Mesendoderm (in vitro differentiated cells): ENCODE measurements at regions not wholly inside any gene's neighbourhood (a gene's known extent, or its start where the extent isn't known, plus 50 kb on each side); places are given as distances from the start of the nearest gene placed in this dataset.
A peak's percentile ranks its signal among the peaks of the same experiment; 100 is the strongest.

ENCODE experiments used
- DNase-seq: peaks from one replicate; pipeline ENCODE4 v3.0.0; 2013
- H2AK5ac ChIP-seq: 2 replicates; pipeline ENCODE4 v1.6.1; 2013; ENCODE audit warnings: low read length, inconsistent platforms
- H2BK120ac ChIP-seq: 2 replicates; pipeline ENCODE4 v1.6.1; 2013; ENCODE audit warnings: low read depth, mild to moderate bottlenecking, low read length, moderate library complexity, mixed read lengths
- H2BK15ac ChIP-seq: replicated peaks from 2 replicates; pipeline ENCODE4 v1.6.1; 2013; ENCODE audit warnings: low read depth, mild to moderate bottlenecking, moderate library complexity
- H2BK5ac ChIP-seq: 2 replicates; pipeline ENCODE4 v1.6.1; 2013; ENCODE audit warnings: low read length, inconsistent platforms
- H3K18ac ChIP-seq: 2 replicates; pipeline ENCODE4 v1.6.1; 2013; ENCODE audit warnings: mild to moderate bottlenecking, low read length, mixed read lengths
- H3K23ac ChIP-seq: one replicate; pipeline ENCODE4 v1.6.1; 2013; ENCODE audit warnings: low read length
- H3K27ac ChIP-seq: 2 replicates; pipeline ENCODE4 v1.5.1; 2013; ENCODE audit warnings: low read depth, mild to moderate bottlenecking, inconsistent platforms, low read length, moderate library complexity
- H3K27me3 ChIP-seq: 2 replicates; pipeline ENCODE4 v1.6.1; 2013; ENCODE audit warnings: low read length, control low read depth, mild to moderate bottlenecking, inconsistent platforms; ENCODE audit not compliant: insufficient read depth, poor library complexity
- H3K36me3 ChIP-seq: 2 replicates; pipeline ENCODE4 v1.6.1; 2013; ENCODE audit warnings: low read length, inconsistent platforms; ENCODE audit not compliant: control insufficient read depth, insufficient read depth
- H3K4ac ChIP-seq: one replicate; pipeline ENCODE4 v1.6.1; 2013; ENCODE audit warnings: low read depth, mild to moderate bottlenecking, low read length, moderate library complexity
- H3K4me1 ChIP-seq: 2 replicates; pipeline ENCODE4 v1.6.1; 2013; ENCODE audit warnings: low read depth, low read length, inconsistent platforms; ENCODE audit not compliant: control insufficient read depth
- H3K4me2 ChIP-seq: 2 replicates; pipeline ENCODE4 v1.6.1; 2013; ENCODE audit warnings: low read length
- H3K4me3 ChIP-seq: 2 replicates; pipeline ENCODE4 v1.5.1; 2013; ENCODE audit warnings: mild to moderate bottlenecking, low read length
- H3K56ac ChIP-seq: one replicate; pipeline ENCODE4 v1.6.1; 2013; ENCODE audit warnings: low read length
- H3K79me1 ChIP-seq: 2 replicates; pipeline ENCODE4 v1.6.1; 2013; ENCODE audit warnings: low read length, inconsistent platforms
- H3K79me2 ChIP-seq: 2 replicates; pipeline ENCODE4 v1.6.1; 2013; ENCODE audit warnings: mild to moderate bottlenecking, low read length; ENCODE audit not compliant: control insufficient read depth, insufficient read depth
- H3K9ac ChIP-seq: 2 replicates; pipeline ENCODE4 v1.6.1; 2013; ENCODE audit warnings: low read length, inconsistent platforms
- H4K5ac ChIP-seq: one replicate; pipeline ENCODE4 v1.6.1; 2013; ENCODE audit warnings: low read length
- H4K8ac ChIP-seq: one replicate; pipeline ENCODE4 v1.6.1; 2013; ENCODE audit warnings: low read depth, mild to moderate bottlenecking, control low read depth, low read length, moderate library complexity
- WGBS: extraction: QIAGEN DNeasy Blood & Tissue Kit; methylation state at CpG from one replicate; pipeline ENCODE4 v1.1.7; 2013; ENCODE audit warnings: low lambda C conversion rate, missing lambda C conversion rate; ENCODE audit not compliant: insufficient coverage; ENCODE audit errors: extremely low coverage; 5-methylcytosine and 5-hydroxymethylcytosine counted together

GRCh38 chr12:130281153-130281799 is 56.4 kb upstream of the PIWIL1 start:
- no peak overlapping the region for H3K18ac ChIP-seq
- no peak overlapping the region for H3K9ac ChIP-seq
- H3K4me1 ChIP-seq = no peaks in the 10 kb centered on the region
- H4K5ac ChIP-seq = no peak overlapping the region
- no peak overlapping the region for H3K4me2 ChIP-seq
- H3K27ac ChIP-seq = no peak overlapping the region
- H3K36me3 ChIP-seq = no peaks in the 10 kb centered on the region
- WGBS = no CpG with 5 or more reads among the region's 30 CpGs
- no peak overlapping the region for H2AK5ac ChIP-seq
- H3K56ac ChIP-seq = no peak overlapping the region
- no peak overlapping the region for H2BK15ac ChIP-seq
- H3K79me2 ChIP-seq = no peaks in the 10 kb centered on the region
- no peak overlapping the region for H3K23ac ChIP-seq
- H3K4ac ChIP-seq = no peak overlapping the region
- DNase-seq = peak; percentile 67
- H2BK5ac ChIP-seq = no peak overlapping the region
- H3K79me1 ChIP-seq = no peaks in the 10 kb centered on the region
- no peak overlapping the region for H4K8ac ChIP-seq
- no peak overlapping the region for H3K4me3 ChIP-seq
- H2BK120ac ChIP-seq = no peak overlapping the region
- H3K27me3 ChIP-seq = no peaks in the 10 kb centered on the region

DNA sequence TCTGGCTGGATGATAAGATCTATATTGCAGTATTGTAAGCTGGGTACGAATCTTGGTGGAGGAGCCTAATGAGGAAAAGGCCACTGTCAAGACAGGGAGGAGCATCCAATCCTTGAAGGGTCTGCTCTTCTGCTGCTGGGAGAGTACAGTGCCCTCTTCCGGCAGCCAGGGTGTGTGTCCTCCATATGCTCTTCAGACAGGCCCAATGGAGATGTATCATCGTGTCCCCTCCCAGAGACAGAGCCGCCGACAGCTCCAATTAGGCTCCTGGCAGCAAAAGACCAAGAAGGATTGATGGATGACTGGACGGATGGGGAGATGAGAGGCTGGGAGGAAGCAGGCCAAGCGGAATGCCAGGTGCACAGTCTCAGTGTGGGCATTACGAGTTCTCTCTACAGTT is 51.6 kb upstream of the PIWIL1 start:
- Histone ChIP-seq H2BK5ac (no peak overlapping the region), H2BK120ac (no peak overlapping the region), H4K8ac (no peak overlapping the region), H2BK15ac (no peak overlapping the region), H3K79me2 (no peaks in the 10 kb centered on the region), H3K56ac (no peak overlapping the region), H4K5ac (no peak overlapping the region), H3K36me3 (no peaks in the 10 kb centered on the region), H3K4me3 (no peak overlapping the region), H3K4ac (no peak overlapping the region), H3K27ac (no peak overlapping the region), H2AK5ac (no peak overlapping the region), H3K23ac (no peak overlapping the region), H3K4me1 (no peaks in the 10 kb centered on the region), H3K79me1 (no peaks in the 10 kb centered on the region), H3K18ac (no peak overlapping the region), H3K4me2 (no peak overlapping the region), H3K27me3 (no peaks in the 10 kb centered on the region), H3K9ac (no peak overlapping the region)
- no CpG with 5 or more reads among the region's 8 CpGs for WGBS
- peak; percentile 72 for DNase-seq

- Histone ChIP-seq H4K8ac (no peak overlapping the region), H3K4me3 (no peak overlapping the region), H3K4me1 (no peaks in the 10 kb centered on the region), H2BK5ac (no peak overlapping the region), H3K56ac (no peak overlapping the region), H3K79me1 (no peaks in the 10 kb centered on the region), H4K5ac (no peak overlapping the region), H3K79me2 (no peaks in the 10 kb centered on the region), H3K4me2 (no peak overlapping the region), H2AK5ac (no peak overlapping the region), H3K23ac (no peak overlapping the region), H3K36me3 (no peaks in the 10 kb centered on the region), H3K27ac (no peak overlapping the region), H2BK120ac (no peak overlapping the region), H2BK15ac (no peak overlapping the region), H3K27me3 (no peaks in the 10 kb centered on the region), H3K4ac (no peak overlapping the region), H3K18ac (no peak overlapping the region), H3K9ac (no peak overlapping the region)
- WGBS = no CpG with 5 or more reads among the region's 14 CpGs
- no peak for DNase-seq
These were observed 50.8 kb upstream of the PIWIL1 start for GRCh38 chr12:130286741-130287440.
